ENCODE measurements at regions not wholly inside any gene's neighbourhood (a gene's known extent, or its start where the extent isn't known, plus 50 kb on each side); places are given as distances from the start of the nearest gene placed in this dataset.
A peak's percentile ranks its signal among the peaks of the same experiment; 100 is the strongest.
"Not testable (repeated sequence)": the region's sequence is repeated elsewhere in the genome, so short reads cannot be mapped to it uniquely, and the experiment has no call there.

- DNase-seq (ENCODE audit: low spot score) = peak; percentile 85
Measured at GRCh38 chr11:25755918-25756584, 575.9 kb upstream of the ANO3 start.

GRCh38 chr11:25758145-25758661 lies 573.7 kb upstream of the ANO3 start:
- DNase-seq (ENCODE audit: low spot score) = peak; percentile 51

- no peak for DNase-seq (ENCODE audit: low spot score)
Measured at GRCh38 chr11:25766332-25767015, 565.5 kb upstream of the ANO3 start.

- DNase-seq (ENCODE audit: low spot score) = no peak
Measured at GRCh38 chr11:25769287-25769686, 562.6 kb upstream of the ANO3 start.

GRCh38 chr11:25771605-25772004 lies 560.3 kb upstream of the ANO3 start:
- DNase-seq (ENCODE audit: low spot score) = no peak

GRCh38 chr11:25775603-25776002 lies 556.3 kb upstream of the ANO3 start:
- DNase-seq (ENCODE audit: low spot score) = no peak

- no peak for DNase-seq (ENCODE audit: low spot score)
Measured at GRCh38 chr11:25776238-25776637, 555.7 kb upstream of the ANO3 start.

GRCh38 chr11:25777343-25777742 lies 554.6 kb upstream of the ANO3 start:
- DNase-seq (ENCODE audit: low spot score) = no peak

GRCh38 chr11:25779033-25779432 lies 552.9 kb upstream of the ANO3 start:
- DNase-seq (ENCODE audit: low spot score) = no peak

GRCh38 chr11:25787416-25787815 lies 544.5 kb upstream of the ANO3 start:
- no peak for DNase-seq (ENCODE audit: low spot score)

- DNase-seq (ENCODE audit: low spot score) = no peak
Measured at GRCh38 chr11:25790396-25790795, 541.5 kb upstream of the ANO3 start.

- no peak for DNase-seq (ENCODE audit: low spot score)
Measured at GRCh38 chr11:25793637-25794036, 538.3 kb upstream of the ANO3 start.

GRCh38 chr11:25794804-25795203 lies 537.1 kb upstream of the ANO3 start:
- DNase-seq (ENCODE audit: low spot score) = no peak

GRCh38 chr11:25816411-25816810 lies 515.5 kb upstream of the ANO3 start:
- no peak for DNase-seq (ENCODE audit: low spot score)

- no peak for DNase-seq (ENCODE audit: low spot score)
Measured at GRCh38 chr11:25824688-25825087, 507.2 kb upstream of the ANO3 start.

- DNase-seq (ENCODE audit: low spot score) = not testable (repeated sequence)
Measured at GRCh38 chr11:25831485-25831884, 500.4 kb upstream of the ANO3 start.

GRCh38 chr11:25838918-25839625 lies 492.9 kb upstream of the ANO3 start:
- DNase-seq (ENCODE audit: low spot score) = no peak

GRCh38 chr11:25844811-25845210 lies 487.1 kb upstream of the ANO3 start:
- DNase-seq (ENCODE audit: low spot score) = no peak

GRCh38 chr11:25855916-25856315 lies 476.0 kb upstream of the ANO3 start:
- DNase-seq (ENCODE audit: low spot score) = no peak

GRCh38 chr11:25859776-25860175 lies 472.2 kb upstream of the ANO3 start:
- DNase-seq (ENCODE audit: low spot score) = no peak

GRCh38 chr11:25860677-25861450 lies 471.1 kb upstream of the ANO3 start:
- no peak for DNase-seq (ENCODE audit: low spot score)
